Fibroblast of lung (primary cell): ENCODE measurements at regions not wholly inside any gene's neighbourhood (a gene's known extent, or its start where the extent isn't known, plus 50 kb on each side); places are given as distances from the start of the nearest gene placed in this dataset.

ENCODE experiments used
- DNase-seq, 2 donors: peaks; one replicate each; pipeline versions ENCODE4 v3.0.0 to v3.0.0-alpha.2; 2010; ENCODE audit warnings: low read depth in 2 of 2
- H2AFZ ChIP-seq: 2 replicates; pipeline ENCODE4 v1.5.1; 2012; ENCODE audit warnings: low read length, control low read depth, inconsistent platforms
- H3K27ac ChIP-seq: 2 replicates; pipeline ENCODE4 v1.5.1; 2011; ENCODE audit warnings: low read length, control low read depth; ENCODE audit not compliant: insufficient read depth
- H3K27me3 ChIP-seq: 2 replicates; pipeline ENCODE4 v1.5.1; 2011; ENCODE audit warnings: mild to moderate bottlenecking, low read length; ENCODE audit not compliant: control insufficient read depth, insufficient read depth
- H3K36me3 ChIP-seq: 2 replicates; pipeline ENCODE4 v1.5.1; 2011; ENCODE audit warnings: low read length; ENCODE audit not compliant: control insufficient read depth, insufficient read depth
- H3K4me1 ChIP-seq: 2 replicates; pipeline ENCODE4 v1.5.1; 2011; ENCODE audit warnings: low read length; ENCODE audit not compliant: control insufficient read depth, insufficient read depth; ENCODE audit errors: extremely low read depth
- H3K4me2 ChIP-seq: 2 replicates; pipeline ENCODE4 v1.5.1; 2011; ENCODE audit warnings: low read length, control low read depth; ENCODE audit not compliant: insufficient read depth; ENCODE audit errors: extremely low read depth
- H3K4me3 ChIP-seq, 4 experiments: fragments of 200-600 bp in 1 of 4; sonication (generic) in 1 of 4; replicated peaks in 1 of 4; 2 replicates each; pipeline ENCODE4 v1.5.1; 2011 to 2016; ENCODE audit warnings: low read length in 4 of 4, low read depth in 3 of 4, mild to moderate bottlenecking in 3 of 4, control low read depth in 2 of 4, inconsistent platforms in 1 of 4, mixed read lengths in 1 of 4; ENCODE audit not compliant: insufficient read depth in 1 of 4; ENCODE audit errors: control extremely low read depth in 1 of 4
- H3K79me2 ChIP-seq: 2 replicates; pipeline ENCODE4 v1.5.1; 2012; ENCODE audit warnings: mild to moderate bottlenecking, low read length, inconsistent platforms; ENCODE audit not compliant: control insufficient read depth, insufficient read depth
- H3K9ac ChIP-seq: 2 replicates; pipeline ENCODE4 v1.5.1; 2011; ENCODE audit warnings: mild to moderate bottlenecking, low read length, control low read depth; ENCODE audit not compliant: insufficient read depth
- H3K9me3 ChIP-seq: 2 replicates; pipeline ENCODE4 v1.5.1; 2012; ENCODE audit warnings: low read depth, low read length; ENCODE audit not compliant: control insufficient read depth, insufficient read depth
- H4K20me1 ChIP-seq: 2 replicates; pipeline ENCODE4 v1.5.1; 2011; ENCODE audit warnings: low read length; ENCODE audit not compliant: control insufficient read depth, insufficient read depth; ENCODE audit errors: extremely low read depth
- EZH2 ChIP-seq: IDR thresholded peaks from 2 replicates; pipeline ENCODE4 v1.5.1; 2012; ENCODE audit warnings: low read length, control low read depth, mild to moderate bottlenecking; ENCODE audit errors: missing control alignments
- TF ChIP-seq, protein P1 (sequence below), 2 donors: IDR thresholded peaks in 1 of 2; conservative IDR thresholded peaks in 1 of 2; 1 replicate in 1 of 2; 2 replicates in 1 of 2; pipeline ENCODE4 v1.5.1; 2011 to 2012; ENCODE audit warnings: low read length in 2 of 2, control low read depth in 1 of 2, inconsistent platforms in 1 of 2, low read depth in 1 of 2, mild to moderate bottlenecking in 1 of 2

DNA sequence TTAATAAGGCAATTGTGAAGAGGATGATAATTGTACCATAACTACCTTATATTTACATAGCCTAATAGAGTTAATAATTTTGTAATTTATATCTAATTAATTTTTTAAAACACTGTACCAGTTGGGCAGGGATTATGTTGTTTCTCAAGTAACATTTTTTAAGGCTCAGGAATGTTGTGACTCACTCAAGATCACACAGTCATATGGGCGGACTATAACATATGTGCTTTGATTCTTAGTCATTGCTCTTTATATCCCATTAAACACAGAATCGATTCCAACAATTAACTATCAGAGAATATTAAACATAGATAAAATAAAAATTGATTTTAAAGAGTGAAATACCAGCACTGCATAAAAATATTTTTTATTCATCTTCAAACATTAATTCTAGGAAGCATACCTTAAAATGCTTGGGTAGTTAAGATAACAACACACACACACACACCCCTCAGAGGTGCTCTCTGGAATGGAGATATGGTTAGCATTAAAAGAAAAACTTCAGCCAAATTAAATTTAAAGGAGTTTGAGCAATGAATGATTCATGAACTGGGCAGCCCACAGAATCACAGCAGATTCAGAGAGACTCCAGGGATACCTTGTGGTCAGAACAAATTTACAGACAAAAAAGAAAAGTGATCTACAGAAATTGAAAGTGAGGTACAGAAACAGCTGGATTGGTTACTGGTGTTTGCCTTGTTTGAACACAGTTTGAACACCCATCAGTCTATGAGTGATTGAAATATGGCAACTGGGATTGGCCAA lies 869.4 kb upstream of the ID2 start:
- H3K36me3 ChIP-seq, result no peaks in the 10 kb centered on the region
- H3K79me2 ChIP-seq, result no peaks in the 10 kb centered on the region
- peak; percentile 61 to 85 for DNase-seq
- H3K4me1 ChIP-seq, result peaks cover 3% of the 10 kb centered on the region
- TF ChIP-seq EZH2, result no peak
- TF ChIP-seq, protein P1, sequence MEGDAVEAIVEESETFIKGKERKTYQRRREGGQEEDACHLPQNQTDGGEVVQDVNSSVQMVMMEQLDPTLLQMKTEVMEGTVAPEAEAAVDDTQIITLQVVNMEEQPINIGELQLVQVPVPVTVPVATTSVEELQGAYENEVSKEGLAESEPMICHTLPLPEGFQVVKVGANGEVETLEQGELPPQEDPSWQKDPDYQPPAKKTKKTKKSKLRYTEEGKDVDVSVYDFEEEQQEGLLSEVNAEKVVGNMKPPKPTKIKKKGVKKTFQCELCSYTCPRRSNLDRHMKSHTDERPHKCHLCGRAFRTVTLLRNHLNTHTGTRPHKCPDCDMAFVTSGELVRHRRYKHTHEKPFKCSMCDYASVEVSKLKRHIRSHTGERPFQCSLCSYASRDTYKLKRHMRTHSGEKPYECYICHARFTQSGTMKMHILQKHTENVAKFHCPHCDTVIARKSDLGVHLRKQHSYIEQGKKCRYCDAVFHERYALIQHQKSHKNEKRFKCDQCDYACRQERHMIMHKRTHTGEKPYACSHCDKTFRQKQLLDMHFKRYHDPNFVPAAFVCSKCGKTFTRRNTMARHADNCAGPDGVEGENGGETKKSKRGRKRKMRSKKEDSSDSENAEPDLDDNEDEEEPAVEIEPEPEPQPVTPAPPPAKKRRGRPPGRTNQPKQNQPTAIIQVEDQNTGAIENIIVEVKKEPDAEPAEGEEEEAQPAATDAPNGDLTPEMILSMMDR (conservative IDR thresholded peaks at IDR 0.05 in 1 of 2, IDR thresholded peaks at IDR 0.05 in 1 of 2; ENCODE audit: low read depth in 1 of 2, low read length in 2 of 2), result no peak
- H3K27ac ChIP-seq, result no peak overlapping the region
- H2AFZ ChIP-seq, result no peak overlapping the region
- no peaks in the 10 kb centered on the region for H4K20me1 ChIP-seq
- no peaks in the 10 kb centered on the region for H3K27me3 ChIP-seq
- no peak overlapping the region for H3K4me3 ChIP-seq
- H3K9me3 ChIP-seq, result no peaks in the 10 kb centered on the region
- H3K4me2 ChIP-seq, result peak overlapping the region; percentile 36
- H3K9ac ChIP-seq, result no peak overlapping the region

DNA sequence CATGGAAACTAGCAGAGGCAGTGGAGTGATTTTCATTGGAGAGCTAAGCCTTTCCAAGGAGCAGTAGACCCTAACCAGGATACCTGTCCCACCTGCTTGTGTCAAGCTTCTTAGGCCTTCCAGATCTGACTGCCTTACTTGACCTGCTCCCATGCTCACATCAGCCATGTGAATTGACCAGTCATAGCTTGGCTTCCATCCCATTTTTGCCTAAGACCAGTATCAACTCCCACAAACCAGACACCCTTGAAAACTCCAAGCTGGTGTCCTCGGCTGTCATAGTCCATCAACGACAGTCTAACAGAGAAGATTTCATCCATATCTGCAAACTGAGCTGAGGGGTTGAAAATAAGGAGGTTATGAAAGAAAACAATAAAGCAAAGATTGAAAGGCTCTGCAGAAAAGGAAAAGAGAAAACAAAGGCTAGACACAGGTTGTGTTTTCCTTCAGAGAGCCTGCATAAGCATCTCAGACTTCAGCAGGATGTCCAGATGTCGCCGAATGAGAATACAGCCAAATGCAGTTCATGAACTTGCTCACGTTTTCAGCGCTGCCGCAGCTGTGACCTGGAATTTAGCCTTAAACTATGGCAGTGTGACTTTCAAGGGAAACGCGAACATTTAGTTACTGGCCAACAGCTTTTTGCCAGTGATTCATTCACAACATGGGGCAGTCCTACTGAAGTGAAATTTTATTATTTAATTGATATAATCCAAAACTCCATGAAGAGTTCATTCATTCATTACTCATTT lies 868.1 kb upstream of the ID2 start:
- H3K4me1 ChIP-seq, result peaks cover 3% of the 10 kb centered on the region
- H3K27ac ChIP-seq, result no peak overlapping the region
- DNase-seq, result peak; percentile 18 to 27
- H3K79me2 ChIP-seq, result no peaks in the 10 kb centered on the region
- H4K20me1 ChIP-seq, result no peaks in the 10 kb centered on the region
- no peak for TF ChIP-seq EZH2
- TF ChIP-seq, protein P1 (conservative IDR thresholded peaks at IDR 0.05 in 1 of 2, IDR thresholded peaks at IDR 0.05 in 1 of 2; ENCODE audit: low read depth in 1 of 2, low read length in 2 of 2), result no peak
- no peak overlapping the region for H2AFZ ChIP-seq
- H3K9me3 ChIP-seq, result no peaks in the 10 kb centered on the region
- H3K4me3 ChIP-seq, result no peak overlapping the region
- no peaks in the 10 kb centered on the region for H3K27me3 ChIP-seq
- H3K9ac ChIP-seq, result no peak overlapping the region
- H3K36me3 ChIP-seq, result no peaks in the 10 kb centered on the region
- no peak overlapping the region for H3K4me2 ChIP-seq

DNA sequence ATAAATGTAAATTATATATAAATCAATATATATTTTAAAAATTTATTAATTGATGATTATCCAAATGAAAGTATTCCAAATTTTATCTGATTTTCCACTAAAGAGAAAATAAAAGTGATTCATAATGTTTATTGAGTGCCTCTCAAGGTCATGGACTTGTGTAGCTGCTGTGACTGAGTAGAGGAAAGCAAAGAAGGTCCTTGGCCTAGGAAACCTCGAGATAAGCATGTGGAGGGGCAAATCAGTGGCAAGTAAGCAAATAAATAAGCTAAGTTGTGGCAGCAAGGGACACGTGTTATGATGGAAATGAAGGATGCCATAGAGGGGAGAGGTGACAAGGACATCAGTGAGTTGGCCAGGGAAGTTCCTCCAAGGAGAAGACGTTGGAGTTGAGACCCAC lies 866.1 kb upstream of the ID2 start:
- no peak overlapping the region for H3K4me2 ChIP-seq
- H3K4me3 ChIP-seq, result no peak overlapping the region
- TF ChIP-seq, protein P1 (conservative IDR thresholded peaks at IDR 0.05 in 1 of 2, IDR thresholded peaks at IDR 0.05 in 1 of 2; ENCODE audit: low read depth in 1 of 2, low read length in 2 of 2), result no peak
- no peak for TF ChIP-seq EZH2
- no peaks in the 10 kb centered on the region for H3K36me3 ChIP-seq
- H3K27me3 ChIP-seq, result no peaks in the 10 kb centered on the region
- no peaks in the 10 kb centered on the region for H4K20me1 ChIP-seq
- no peak overlapping the region for H3K27ac ChIP-seq
- no peak overlapping the region for H2AFZ ChIP-seq
- no peaks in the 10 kb centered on the region for H3K9me3 ChIP-seq
- H3K79me2 ChIP-seq, result no peaks in the 10 kb centered on the region
- H3K9ac ChIP-seq, result no peak overlapping the region
- H3K4me1 ChIP-seq, result peaks cover 3% of the 10 kb centered on the region
- no peak for DNase-seq
